ENCODE measurements at regions not wholly inside any gene's neighbourhood (a gene's known extent, or its start where the extent isn't known, plus 50 kb on each side); places are given as distances from the start of the nearest gene placed in this dataset.

- no peak for DNase-seq
These were observed 244.6 kb downstream of the NR4A2 start for GRCh38 chr2:156087875-156088274.

- DNase-seq: no peak
These were observed 248.6 kb downstream of the NR4A2 start for GRCh38 chr2:156083763-156084493.

- DNase-seq: no peak
These were observed 252.7 kb downstream of the NR4A2 start for GRCh38 chr2:156079845-156080244.

DNA sequence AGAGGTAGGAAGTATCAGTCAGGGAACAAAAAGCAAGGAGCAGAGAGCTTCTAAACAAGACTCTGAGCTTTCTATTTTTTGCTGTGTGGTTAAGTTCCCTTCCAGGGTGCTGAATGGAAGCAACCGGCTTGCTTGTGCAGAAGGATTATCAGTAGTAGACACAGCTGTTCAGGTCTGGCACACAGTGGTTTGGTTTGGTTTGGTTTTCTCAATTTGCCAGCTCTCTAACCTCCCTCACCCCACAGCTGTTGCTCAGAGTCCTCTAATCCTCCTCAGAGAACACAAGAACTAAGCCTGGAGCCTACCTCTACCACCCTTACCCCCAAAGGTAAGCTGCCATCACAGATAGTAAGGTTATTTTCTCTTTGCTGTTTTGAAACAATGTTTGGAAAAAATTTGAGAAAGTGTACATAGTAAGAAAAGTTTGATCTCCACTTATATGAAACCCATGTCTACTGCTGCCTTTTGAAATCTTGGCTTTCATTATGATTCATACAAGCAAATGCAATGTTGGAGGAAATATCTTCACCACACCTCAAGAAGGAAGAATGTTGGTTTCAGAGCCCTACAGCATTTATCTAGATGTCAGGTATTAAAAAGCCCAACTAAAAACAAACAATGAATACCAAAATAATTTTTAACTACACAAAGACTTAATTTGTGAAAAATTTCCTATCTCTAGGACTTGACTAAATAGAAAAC, 255.3 kb downstream of the NR4A2 start:
- peak; percentile 61 for DNase-seq

GRCh38 chr2:156065912-156066311, 266.6 kb downstream of the NR4A2 start:
- no peak for DNase-seq

- DNase-seq: peak; percentile 5
These were observed 268.0 kb downstream of the NR4A2 start for GRCh38 chr2:156064540-156064939.

GRCh38 chr2:156057647-156058046, 274.9 kb downstream of the NR4A2 start:
- no peak for DNase-seq

GRCh38 chr2:156054983-156055382, 277.5 kb downstream of the NR4A2 start:
- no peak for DNase-seq

GRCh38 chr2:156046900-156047299, 285.6 kb downstream of the NR4A2 start:
- DNase-seq: no peak

DNA sequence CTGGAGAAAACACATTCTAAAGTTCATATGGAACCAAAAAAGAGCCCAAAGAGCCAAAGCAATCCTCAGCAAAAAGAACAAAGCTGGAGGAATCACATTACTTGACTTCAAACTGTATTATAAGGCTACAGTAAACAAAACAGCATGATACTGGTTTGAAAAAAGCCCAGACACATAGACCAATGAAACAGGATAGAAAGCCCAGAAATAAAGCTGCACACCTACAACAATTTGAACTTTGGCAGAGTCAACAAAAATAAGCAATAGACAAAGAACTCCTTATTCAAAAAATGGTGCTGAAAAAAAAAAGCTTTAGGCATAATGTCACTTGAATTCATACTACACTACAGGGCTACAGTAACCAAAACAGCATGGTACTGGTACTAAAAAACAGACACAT, 289.6 kb downstream of the NR4A2 start:
- DNase-seq: no peak

GRCh38 chr2:156038021-156038420, 294.5 kb downstream of the NR4A2 start:
- no peak for DNase-seq

- no peak for DNase-seq
These were observed 295.0 kb downstream of the NR4A2 start for GRCh38 chr2:156037482-156037881.

GRCh38 chr2:156031121-156031520, 301.4 kb downstream of the NR4A2 start:
- no peak for DNase-seq

- DNase-seq: no peak
These were observed 309.2 kb downstream of the NR4A2 start for GRCh38 chr2:156023229-156023869.

- DNase-seq: no peak
These were observed 311.1 kb downstream of the NR4A2 start for GRCh38 chr2:156021146-156022040.

GRCh38 chr2:156019341-156019740, 313.2 kb downstream of the NR4A2 start:
- DNase-seq: no peak

DNA sequence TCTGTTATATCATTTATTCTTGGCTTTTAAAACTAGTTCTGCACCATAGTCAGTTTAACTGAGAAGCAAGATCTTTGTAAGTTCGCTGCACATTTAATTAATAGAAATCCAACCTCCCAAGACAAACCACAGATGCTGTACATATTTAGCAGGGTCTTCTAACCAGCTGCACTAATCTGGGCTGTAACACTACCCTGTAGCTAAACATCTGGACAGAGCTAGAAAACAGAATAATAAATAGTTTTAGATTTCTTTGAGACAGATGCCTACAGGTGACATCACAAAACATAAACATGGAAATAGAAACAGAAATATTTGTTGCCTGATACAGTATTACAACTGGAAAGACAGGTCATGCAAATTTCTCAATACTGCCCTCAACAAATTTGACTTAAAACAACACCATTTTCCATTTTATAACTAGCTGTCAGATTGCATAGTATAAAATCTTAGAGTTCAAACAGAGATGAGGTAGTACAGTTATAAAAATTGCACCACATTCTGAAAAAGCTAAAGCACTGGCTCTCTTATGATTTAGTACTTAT, 315.1 kb downstream of the NR4A2 start:
- DNase-seq: peak; percentile 73

- no peak for DNase-seq
These were observed 323.2 kb downstream of the NR4A2 start for GRCh38 chr2:156009293-156009692.

DNA sequence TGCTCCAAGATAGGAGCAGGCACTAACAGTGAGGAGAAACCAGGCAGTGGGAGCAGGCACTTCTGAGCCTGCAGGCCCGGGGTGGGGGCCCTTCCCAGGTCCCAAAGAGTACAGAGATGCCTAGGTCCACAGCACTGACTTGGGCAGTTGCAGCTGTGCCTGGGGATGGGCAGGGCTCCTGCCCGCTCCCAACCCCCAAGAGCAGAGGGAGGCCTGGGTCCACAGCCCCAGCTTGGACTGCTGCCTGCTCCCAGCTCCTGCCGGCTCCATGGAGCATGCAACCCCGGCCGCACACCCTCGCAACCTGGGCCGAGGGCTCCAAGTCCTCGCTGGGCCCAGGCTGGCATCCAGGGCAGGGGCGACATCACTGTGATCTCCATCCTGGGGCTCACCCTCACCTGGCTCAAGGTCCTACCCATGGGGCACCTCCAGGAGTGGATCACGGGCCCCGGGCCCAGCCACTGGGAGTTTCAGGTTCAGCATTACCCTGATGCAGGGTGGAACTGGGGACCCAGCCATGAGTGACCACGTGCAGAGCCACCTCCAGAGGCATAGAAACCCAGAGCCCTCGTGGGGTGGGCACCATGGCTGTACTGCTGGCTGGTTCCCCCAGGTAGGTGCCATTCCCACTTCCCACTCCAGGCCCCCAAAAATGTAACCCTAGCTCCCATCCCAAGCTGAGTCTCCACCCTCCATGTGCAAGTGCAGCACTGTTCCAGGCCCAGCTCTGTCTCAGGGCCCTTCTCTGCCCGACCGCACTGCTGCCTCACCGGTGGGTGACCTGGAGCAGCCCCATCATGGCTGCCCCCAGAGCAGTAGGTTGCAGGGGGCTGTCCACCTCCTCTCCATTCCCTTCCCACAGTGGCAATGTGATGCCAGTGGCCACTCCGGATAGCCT, 325.6 kb downstream of the NR4A2 start:
- no peak for DNase-seq

DNA sequence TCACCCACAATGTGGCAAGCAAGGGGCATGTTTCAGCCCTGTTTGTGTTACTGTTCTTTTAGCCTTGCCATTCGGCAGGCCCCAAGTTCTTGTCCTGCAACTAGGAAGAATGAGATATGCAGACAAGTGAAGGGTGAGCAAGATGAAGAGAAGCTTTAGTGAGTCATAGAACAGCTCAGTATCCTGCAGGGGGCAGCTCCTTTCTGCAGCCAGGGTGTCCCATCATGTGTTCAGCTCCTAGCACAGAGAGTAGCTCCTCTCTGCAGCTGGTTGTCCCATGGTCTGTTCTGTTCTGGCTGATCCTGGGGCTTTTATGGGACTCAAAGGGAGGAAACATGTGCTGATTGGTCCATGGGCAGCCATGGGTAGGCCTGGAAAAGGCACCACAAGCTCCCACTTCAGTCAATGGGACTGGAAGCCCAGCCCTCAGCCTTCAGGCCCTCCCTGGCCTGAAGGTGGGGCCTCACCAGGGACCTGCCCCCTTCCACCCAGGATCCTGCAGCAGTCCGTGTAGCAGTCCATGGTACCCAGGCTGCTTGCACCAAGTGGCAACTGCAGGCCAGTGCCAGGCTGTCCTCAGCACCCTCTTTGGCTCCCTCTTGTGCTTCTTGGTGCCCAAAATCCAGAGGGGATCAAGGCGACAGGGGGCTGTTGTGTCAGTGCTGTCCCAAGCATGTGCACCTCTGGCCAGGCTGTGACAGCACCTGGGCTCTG, 326.4 kb downstream of the NR4A2 start:
- no peak for DNase-seq

Measured in tongue (tissue), 1 donor.